IPS-15b (cell line): ENCODE measurements at regions not wholly inside any gene's neighbourhood (a gene's known extent, or its start where the extent isn't known, plus 50 kb on each side); places are given as distances from the start of the nearest gene placed in this dataset.

Experiments used
- H3K27me3 ChIP-seq: one replicate; pipeline ENCODE4 v1.6.1; 2013; ENCODE audit warnings: low read length; ENCODE audit not compliant: control insufficient read depth, insufficient read depth
- H3K36me3 ChIP-seq: one replicate; pipeline ENCODE4 v1.6.1; 2013; ENCODE audit warnings: low read length; ENCODE audit not compliant: control insufficient read depth, insufficient read depth
- H3K4me1 ChIP-seq: one replicate; pipeline ENCODE4 v1.6.1; 2013; ENCODE audit warnings: mild to moderate bottlenecking, low read length; ENCODE audit not compliant: control insufficient read depth, insufficient read depth
- H3K4me3 ChIP-seq: one replicate; pipeline ENCODE4 v1.5.1; 2013; ENCODE audit warnings: low read depth, low read length
- H3K9ac ChIP-seq: one replicate; pipeline ENCODE4 v1.6.1; 2013; ENCODE audit warnings: low read depth, mild to moderate bottlenecking, low read length
- H3K9me3 ChIP-seq: one replicate; pipeline ENCODE4 v1.6.1; 2013; ENCODE audit warnings: mild to moderate bottlenecking, low read length; ENCODE audit not compliant: control insufficient read depth, insufficient read depth

GRCh38 chr2:120884472-120885290 is 149.0 kb downstream of the GLI2 start:
- Histone ChIP-seq H3K27me3 (no peaks in the 10 kb centered on the region), H3K4me1 (peaks cover 8% of the 10 kb centered on the region), H3K9ac (no peak overlapping the region), H3K9me3 (no peaks in the 10 kb centered on the region), H3K4me3 (no peak overlapping the region), H3K36me3 (no peaks in the 10 kb centered on the region)

GRCh38 chr2:120885321-120885720 is 149.7 kb downstream of the GLI2 start:
- H3K36me3 ChIP-seq: no peaks in the 10 kb centered on the region
- H3K27me3 ChIP-seq: no peaks in the 10 kb centered on the region
- H3K4me3 ChIP-seq: no peak overlapping the region
- no peaks in the 10 kb centered on the region for H3K9me3 ChIP-seq
- H3K4me1 ChIP-seq: peaks cover 8% of the 10 kb centered on the region
- H3K9ac ChIP-seq: no peak overlapping the region

- no peaks in the 10 kb centered on the region for H3K27me3 ChIP-seq
- H3K4me3 ChIP-seq: no peak overlapping the region
- H3K9ac ChIP-seq: no peak overlapping the region
- peaks cover 8% of the 10 kb centered on the region for H3K4me1 ChIP-seq
- no peaks in the 10 kb centered on the region for H3K9me3 ChIP-seq
- H3K36me3 ChIP-seq: no peaks in the 10 kb centered on the region
Measured at GRCh38 chr2:120885749-120886148, 150.1 kb downstream of the GLI2 start.

- Histone ChIP-seq H3K9ac (no peak overlapping the region), H3K9me3 (no peaks in the 10 kb centered on the region), H3K4me3 (no peak overlapping the region), H3K27me3 (no peaks in the 10 kb centered on the region), H3K4me1 (peaks cover 8% of the 10 kb centered on the region), H3K36me3 (peaks cover 6% of the 10 kb centered on the region)
Measured at GRCh38 chr2:120886534-120887319, 151.1 kb downstream of the GLI2 start.

GRCh38 chr2:120887320-120887697 is 151.6 kb downstream of the GLI2 start:
- Histone ChIP-seq H3K36me3 (peaks cover 7% of the 10 kb centered on the region), H3K27me3 (no peaks in the 10 kb centered on the region), H3K4me3 (no peak overlapping the region), H3K9me3 (no peaks in the 10 kb centered on the region), H3K4me1 (peaks cover 8% of the 10 kb centered on the region), H3K9ac (no peak overlapping the region)

- Histone ChIP-seq H3K9me3 (no peaks in the 10 kb centered on the region), H3K36me3 (peaks cover 7% of the 10 kb centered on the region), H3K4me3 (no peak overlapping the region), H3K27me3 (no peaks in the 10 kb centered on the region), H3K9ac (no peak overlapping the region), H3K4me1 (peaks cover 12% of the 10 kb centered on the region)
Measured at GRCh38 chr2:120887741-120888231, 152.1 kb downstream of the GLI2 start.

- H3K27me3 ChIP-seq: no peaks in the 10 kb centered on the region
- H3K9ac ChIP-seq: no peak overlapping the region
- H3K36me3 ChIP-seq: peaks cover 7% of the 10 kb centered on the region
- H3K4me3 ChIP-seq: no peak overlapping the region
- H3K9me3 ChIP-seq: no peaks in the 10 kb centered on the region
- peaks cover 17% of the 10 kb centered on the region for H3K4me1 ChIP-seq
Measured at GRCh38 chr2:120888851-120889250, 153.2 kb downstream of the GLI2 start.

GRCh38 chr2:120889936-120890335 is 154.3 kb downstream of the GLI2 start:
- Histone ChIP-seq H3K36me3 (peaks cover 7% of the 10 kb centered on the region), H3K4me3 (no peak overlapping the region), H3K9ac (no peak overlapping the region), H3K4me1 (peaks cover 17% of the 10 kb centered on the region), H3K27me3 (no peaks in the 10 kb centered on the region), H3K9me3 (no peaks in the 10 kb centered on the region)

- Histone ChIP-seq H3K9me3 (no peaks in the 10 kb centered on the region), H3K4me1 (peaks cover 17% of the 10 kb centered on the region), H3K36me3 (peaks cover 7% of the 10 kb centered on the region), H3K4me3 (no peak overlapping the region), H3K9ac (no peak overlapping the region), H3K27me3 (no peaks in the 10 kb centered on the region)
Measured at GRCh38 chr2:120890566-120891360, 155.1 kb downstream of the GLI2 start.

- peaks cover 7% of the 10 kb centered on the region for H3K36me3 ChIP-seq
- H3K9me3 ChIP-seq: no peaks in the 10 kb centered on the region
- H3K27me3 ChIP-seq: no peaks in the 10 kb centered on the region
- H3K4me3 ChIP-seq: no peak overlapping the region
- no peak overlapping the region for H3K9ac ChIP-seq
- peaks cover 9% of the 10 kb centered on the region for H3K4me1 ChIP-seq
Measured at GRCh38 chr2:120892271-120892966, 156.8 kb downstream of the GLI2 start.
